ENCODE measurements at regions not wholly inside any gene's neighbourhood (a gene's known extent, or its start where the extent isn't known, plus 50 kb on each side); places are given as distances from the start of the nearest gene placed in this dataset.

DNA sequence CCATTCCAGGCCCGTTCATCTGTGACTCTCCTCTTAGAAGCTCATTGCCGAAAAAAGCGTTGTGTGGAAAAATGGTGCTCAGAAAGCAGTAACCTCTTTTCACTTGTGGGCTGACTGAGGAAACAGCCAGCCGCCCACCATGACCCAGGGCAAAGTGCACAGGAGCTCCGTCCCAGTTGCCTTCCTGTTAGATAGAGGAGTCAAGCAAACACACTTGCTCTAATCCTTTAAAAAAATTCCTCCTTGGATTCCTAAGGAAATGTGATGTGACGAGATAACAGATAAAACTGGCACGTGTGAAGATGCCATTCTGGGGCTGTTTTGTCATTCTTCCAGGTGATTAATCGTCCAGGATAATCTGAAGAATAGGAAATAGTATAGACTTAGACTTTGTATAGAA lies 396.8 kb upstream of the DDHD1 start:
- DNase-seq (no peak), ATAC-seq (replicated peaks in 1 of 2) (no peak)
- Mint-ChIP-seq H3K27ac (no peak overlapping the region), H3K36me3 (ENCODE audit: insufficient read depth in 2 of 2) (no peaks in the 10 kb centered on the region), H3K4me3 (no peak overlapping the region), H3K9me3 (no peaks in the 10 kb centered on the region), H3K4me1 (ENCODE audit: low read depth) (no peaks in the 10 kb centered on the region), H3K27me3 (ENCODE audit: low read depth) (peaks cover 5% of the 10 kb centered on the region)

DNA sequence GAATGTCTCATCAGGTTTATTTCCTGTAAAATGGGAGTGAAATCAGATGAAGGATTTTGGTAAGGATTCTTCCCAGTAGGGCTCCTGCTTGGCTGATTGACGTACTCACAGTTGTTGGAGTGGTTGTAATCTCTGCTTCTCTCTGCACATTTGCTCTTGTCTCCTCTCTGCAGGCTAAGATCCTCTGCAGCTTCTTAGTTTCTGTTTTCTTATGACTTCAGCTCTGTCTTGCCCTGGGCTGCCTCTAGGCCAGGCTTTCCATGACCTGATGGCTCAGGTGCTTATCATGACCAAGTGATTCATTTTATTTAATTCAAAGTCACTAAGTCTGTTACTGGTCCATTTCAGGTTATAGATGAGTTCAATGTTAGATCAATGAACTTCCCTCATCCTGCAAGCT lies 394.5 kb upstream of the DDHD1 start:
- peaks cover 5% of the 10 kb centered on the region for H3K27me3 Mint-ChIP-seq (ENCODE audit: low read depth)
- H3K4me1 Mint-ChIP-seq (ENCODE audit: low read depth), result no peaks in the 10 kb centered on the region
- no peak for DNase-seq
- H3K36me3 Mint-ChIP-seq (ENCODE audit: insufficient read depth in 2 of 2), result no peaks in the 10 kb centered on the region
- ATAC-seq (replicated peaks in 1 of 2), result no peak
- no peak overlapping the region for H3K4me3 Mint-ChIP-seq
- no peak overlapping the region for H3K27ac Mint-ChIP-seq
- H3K9me3 Mint-ChIP-seq, result no peaks in the 10 kb centered on the region

DNA sequence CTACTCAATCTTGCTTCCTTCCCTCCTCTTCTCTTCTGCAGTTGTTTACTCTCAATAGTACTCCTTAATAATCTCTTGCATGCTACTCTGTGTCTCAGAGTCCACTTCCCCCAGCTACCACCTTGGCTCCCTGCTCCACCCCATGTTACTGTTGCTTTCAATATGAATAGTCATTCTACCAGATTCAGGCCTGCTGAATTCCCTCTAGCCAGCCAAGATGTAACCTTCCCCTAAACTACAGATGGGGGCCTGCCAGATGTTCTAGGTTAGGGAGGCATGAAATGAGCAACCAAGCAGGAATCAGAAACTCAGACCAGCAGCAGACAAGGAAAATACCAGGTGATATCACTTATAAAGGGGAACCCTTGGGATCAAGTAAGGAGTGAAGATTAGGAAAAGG lies 392.1 kb upstream of the DDHD1 start:
- Mint-ChIP-seq H3K27ac (no peak overlapping the region), H3K27me3 (ENCODE audit: low read depth) (peaks cover 5% of the 10 kb centered on the region), H3K4me3 (no peak overlapping the region), H3K9me3 (no peaks in the 10 kb centered on the region), H3K36me3 (ENCODE audit: insufficient read depth in 2 of 2) (no peaks in the 10 kb centered on the region), H3K4me1 (ENCODE audit: low read depth) (no peaks in the 10 kb centered on the region)
- DNase-seq (no peak), ATAC-seq (replicated peaks in 1 of 2) (no peak)

DNA sequence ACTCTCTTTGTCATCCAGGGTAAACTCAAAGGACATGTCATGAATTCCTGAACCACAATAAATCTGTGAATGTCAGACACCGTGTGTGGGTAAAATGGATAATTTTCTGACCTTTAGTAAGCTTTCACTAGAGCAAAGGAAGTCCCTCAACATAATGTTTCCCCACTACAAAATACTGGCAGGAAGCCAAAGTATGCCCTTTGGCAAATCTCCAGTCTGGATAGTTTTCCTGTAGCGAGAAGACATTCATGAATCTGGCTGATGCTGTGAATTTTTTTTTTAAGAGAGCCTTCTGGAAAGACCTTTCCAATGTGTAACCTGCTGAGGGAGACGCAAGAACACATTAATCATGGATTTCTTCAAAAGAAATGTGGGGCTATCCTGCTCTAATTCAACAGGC lies 389.6 kb upstream of the DDHD1 start:
- H3K4me3 Mint-ChIP-seq, result no peak overlapping the region
- peaks cover 3% of the 10 kb centered on the region for H3K27me3 Mint-ChIP-seq (ENCODE audit: low read depth)
- ATAC-seq (replicated peaks in 1 of 2) (no peak), DNase-seq (no peak)
- no peaks in the 10 kb centered on the region for H3K36me3 Mint-ChIP-seq (ENCODE audit: insufficient read depth in 2 of 2)
- H3K4me1 Mint-ChIP-seq (ENCODE audit: low read depth), result no peaks in the 10 kb centered on the region
- H3K9me3 Mint-ChIP-seq, result no peaks in the 10 kb centered on the region
- H3K27ac Mint-ChIP-seq, result no peak overlapping the region

DNA sequence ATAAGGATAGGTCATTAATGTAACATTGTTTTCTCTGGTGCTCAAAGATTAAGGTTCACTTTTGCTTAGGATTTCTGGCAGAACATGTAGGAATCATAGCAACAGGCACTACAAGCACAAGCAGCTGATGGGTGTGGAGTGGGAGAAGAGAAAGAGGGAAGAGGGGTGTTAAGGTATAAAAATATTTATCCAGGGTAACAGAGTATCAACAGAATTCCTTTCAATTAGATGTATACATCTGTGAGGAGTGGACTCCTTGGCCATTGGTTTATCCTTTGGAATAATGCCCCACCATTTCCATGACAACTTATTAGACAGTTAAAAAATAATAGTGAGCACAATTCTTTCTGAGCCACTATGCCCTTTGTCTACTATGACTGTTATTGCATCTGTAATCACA lies 388.3 kb upstream of the DDHD1 start:
- no peaks in the 10 kb centered on the region for H3K4me1 Mint-ChIP-seq (ENCODE audit: low read depth)
- DNase-seq (no peak), ATAC-seq (replicated peaks in 1 of 2) (no peak)
- H3K9me3 Mint-ChIP-seq, result no peaks in the 10 kb centered on the region
- no peak overlapping the region for H3K4me3 Mint-ChIP-seq
- H3K36me3 Mint-ChIP-seq (ENCODE audit: insufficient read depth in 2 of 2), result no peaks in the 10 kb centered on the region
- no peaks in the 10 kb centered on the region for H3K27me3 Mint-ChIP-seq (ENCODE audit: low read depth)
- no peak overlapping the region for H3K27ac Mint-ChIP-seq

GRCh38 chr14:53539489-53540126 lies 386.5 kb upstream of the DDHD1 start:
- peak; percentile 45 to 52 for ATAC-seq (replicated peaks in 1 of 2)
- no peaks in the 10 kb centered on the region for H3K27me3 Mint-ChIP-seq (ENCODE audit: low read depth)
- H3K36me3 Mint-ChIP-seq (ENCODE audit: insufficient read depth in 2 of 2), result no peaks in the 10 kb centered on the region
- no peaks in the 10 kb centered on the region for H3K9me3 Mint-ChIP-seq
- no peak overlapping the region for H3K4me3 Mint-ChIP-seq
- peak; percentile 62 to 63 for DNase-seq
- H3K4me1 Mint-ChIP-seq (ENCODE audit: low read depth), result no peaks in the 10 kb centered on the region
- H3K27ac Mint-ChIP-seq, result no peak overlapping the region

DNA sequence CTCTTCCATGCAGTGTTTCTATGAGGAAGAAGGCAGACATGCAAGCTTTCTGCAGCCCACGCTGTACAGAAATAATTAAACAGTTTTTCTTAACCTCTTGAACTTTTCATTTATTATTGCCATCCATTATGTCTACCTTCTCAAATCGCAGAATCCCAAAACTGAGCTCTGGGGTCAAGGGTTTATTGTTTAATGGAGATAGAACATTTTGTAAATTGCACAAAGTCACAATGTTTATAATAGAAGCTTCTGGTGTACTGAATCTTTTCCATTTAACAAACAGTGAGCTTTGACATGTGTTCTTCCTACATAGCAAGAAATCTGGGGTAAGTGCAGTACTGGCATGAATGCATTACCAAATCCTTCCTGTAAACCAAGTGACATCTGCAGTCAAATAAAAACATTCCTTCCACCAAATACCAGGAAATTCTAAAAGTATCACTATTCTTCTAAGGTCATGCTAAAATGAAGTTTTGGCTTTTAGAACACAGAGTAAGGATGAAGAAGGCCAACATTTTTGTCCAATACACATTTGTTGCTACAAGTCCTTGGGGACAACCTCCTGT lies 385.3 kb upstream of the DDHD1 start:
- Mint-ChIP-seq H3K4me3 (no peak overlapping the region), H3K4me1 (ENCODE audit: low read depth) (no peaks in the 10 kb centered on the region), H3K27me3 (ENCODE audit: low read depth) (no peaks in the 10 kb centered on the region), H3K9me3 (no peaks in the 10 kb centered on the region), H3K36me3 (ENCODE audit: insufficient read depth in 2 of 2) (no peaks in the 10 kb centered on the region), H3K27ac (no peak overlapping the region)
- DNase-seq (no peak), ATAC-seq (replicated peaks in 1 of 2) (no peak)

DNA sequence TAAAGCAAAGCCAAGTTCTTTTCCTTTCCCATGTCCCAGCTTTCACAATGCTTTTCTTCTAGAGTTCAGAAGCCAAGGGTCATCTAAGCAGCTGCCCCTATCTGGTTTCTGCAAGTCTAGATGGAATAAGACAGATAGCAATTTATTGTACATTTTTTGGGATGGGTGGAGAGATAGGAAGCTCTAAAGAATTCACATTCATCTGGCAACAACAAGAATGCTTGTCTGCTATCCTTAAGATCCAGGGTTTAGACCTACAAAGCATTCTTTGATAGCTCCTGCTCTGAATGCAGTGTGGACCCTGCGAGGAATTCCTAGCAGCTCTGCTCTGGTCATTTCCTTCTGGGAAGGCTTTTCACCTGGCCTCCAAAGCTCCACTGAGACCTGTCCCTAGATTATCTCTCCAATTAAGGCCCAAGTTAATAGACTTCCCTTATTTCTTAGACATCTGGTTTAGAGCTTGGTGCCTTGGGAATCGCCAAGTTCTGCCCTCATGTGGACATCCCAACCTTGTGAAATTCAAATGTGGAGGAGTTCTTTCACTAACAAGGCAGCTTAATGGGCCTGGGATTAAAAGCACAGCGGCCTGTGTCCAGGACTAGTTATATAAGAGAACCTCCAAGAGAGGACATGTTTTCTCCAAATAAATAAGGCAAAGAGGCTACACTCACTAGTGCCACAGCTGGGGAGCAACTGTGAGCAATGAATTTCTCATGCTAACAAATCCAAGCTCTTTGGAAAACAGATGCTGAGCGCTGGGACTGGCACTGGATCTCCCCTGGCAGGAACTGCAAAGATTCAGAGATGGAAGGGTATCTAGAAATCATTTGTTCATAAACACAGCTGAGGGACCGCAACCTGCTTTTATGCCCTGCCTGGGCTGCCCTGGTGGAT lies 384.5 kb upstream of the DDHD1 start:
- Mint-ChIP-seq H3K4me3 (no peak overlapping the region), H3K9me3 (no peaks in the 10 kb centered on the region), H3K27ac (no peak overlapping the region), H3K27me3 (ENCODE audit: low read depth) (no peaks in the 10 kb centered on the region), H3K36me3 (ENCODE audit: insufficient read depth in 2 of 2) (no peaks in the 10 kb centered on the region), H3K4me1 (ENCODE audit: low read depth) (no peaks in the 10 kb centered on the region)
- DNase-seq (no peak), ATAC-seq (replicated peaks in 1 of 2) (no peak)

- Mint-ChIP-seq H3K4me3 (no peak overlapping the region), H3K27me3 (ENCODE audit: low read depth) (no peaks in the 10 kb centered on the region), H3K9me3 (no peaks in the 10 kb centered on the region), H3K36me3 (ENCODE audit: insufficient read depth in 2 of 2) (no peaks in the 10 kb centered on the region), H3K27ac (no peak overlapping the region), H3K4me1 (ENCODE audit: low read depth) (no peaks in the 10 kb centered on the region)
- no peak for ATAC-seq (replicated peaks in 1 of 2)
- no peak for DNase-seq
Observed at GRCh38 chr14:53536446-53536845, 383.3 kb upstream of the DDHD1 start.

DNA sequence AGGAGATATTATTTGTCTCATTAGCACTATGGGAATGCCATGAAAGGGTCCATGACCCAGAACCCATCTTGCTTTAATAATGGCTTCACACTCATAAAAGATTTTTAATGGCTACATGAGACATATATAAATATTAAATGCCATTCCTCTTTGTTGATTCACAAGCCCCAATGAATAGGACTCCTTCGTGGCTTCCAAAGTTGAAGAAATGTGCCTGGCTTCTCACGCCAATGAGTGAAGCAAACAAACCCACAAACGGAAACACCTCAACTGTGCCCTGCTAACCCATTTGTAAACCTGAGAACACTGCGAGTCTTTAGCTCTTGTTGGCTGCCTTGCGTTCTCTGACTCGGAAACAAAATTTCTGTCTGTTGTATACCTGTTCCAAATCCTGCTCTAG lies 381.7 kb upstream of the DDHD1 start:
- Mint-ChIP-seq H3K4me1 (ENCODE audit: low read depth) (no peaks in the 10 kb centered on the region), H3K9me3 (no peaks in the 10 kb centered on the region), H3K27ac (peak overlapping the region; percentile 4), H3K36me3 (ENCODE audit: insufficient read depth in 2 of 2) (no peaks in the 10 kb centered on the region), H3K4me3 (no peak overlapping the region), H3K27me3 (ENCODE audit: low read depth) (no peaks in the 10 kb centered on the region)
- DNase-seq, result no peak
- no peak for ATAC-seq (replicated peaks in 1 of 2)

- H3K4me3 Mint-ChIP-seq, result no peak overlapping the region
- H3K36me3 Mint-ChIP-seq (ENCODE audit: insufficient read depth in 2 of 2), result no peaks in the 10 kb centered on the region
- no peaks in the 10 kb centered on the region for H3K27me3 Mint-ChIP-seq (ENCODE audit: low read depth)
- no peak for DNase-seq
- ATAC-seq (replicated peaks in 1 of 2), result no peak
- H3K27ac Mint-ChIP-seq, result no peak overlapping the region
- no peaks in the 10 kb centered on the region for H3K9me3 Mint-ChIP-seq
- H3K4me1 Mint-ChIP-seq (ENCODE audit: low read depth), result no peaks in the 10 kb centered on the region
Observed at GRCh38 chr14:53533384-53533970, 380.4 kb upstream of the DDHD1 start.

- Mint-ChIP-seq H3K9me3 (no peaks in the 10 kb centered on the region), H3K27me3 (ENCODE audit: low read depth) (no peaks in the 10 kb centered on the region), H3K36me3 (ENCODE audit: insufficient read depth in 2 of 2) (no peaks in the 10 kb centered on the region), H3K4me1 (ENCODE audit: low read depth) (no peaks in the 10 kb centered on the region), H3K27ac (no peak overlapping the region), H3K4me3 (no peak overlapping the region)
- no peak for ATAC-seq (replicated peaks in 1 of 2)
- no peak for DNase-seq
Observed at GRCh38 chr14:53532853-53533252, 379.7 kb upstream of the DDHD1 start.

DNA sequence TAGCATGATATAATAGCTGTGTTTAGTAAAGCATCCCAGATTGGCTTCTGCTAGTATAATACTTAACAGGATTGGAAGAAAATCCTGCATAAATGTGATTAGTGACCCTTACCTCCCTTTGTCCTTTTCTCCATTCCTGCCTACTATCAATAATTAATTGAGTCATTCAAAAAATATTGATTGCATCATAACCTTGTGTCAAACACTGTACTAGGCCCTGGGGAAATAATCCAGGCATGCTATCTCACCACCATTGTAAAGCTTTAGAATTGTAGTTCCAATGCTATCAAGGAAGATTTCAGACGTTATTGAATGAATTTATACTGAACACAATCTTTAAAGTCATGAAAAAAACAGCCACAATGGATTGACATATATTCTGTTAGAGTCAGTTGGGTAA lies 378.6 kb upstream of the DDHD1 start:
- Mint-ChIP-seq H3K9me3 (no peaks in the 10 kb centered on the region), H3K4me1 (ENCODE audit: low read depth) (no peaks in the 10 kb centered on the region), H3K4me3 (no peak overlapping the region), H3K27ac (no peak overlapping the region), H3K36me3 (ENCODE audit: insufficient read depth in 2 of 2) (no peaks in the 10 kb centered on the region), H3K27me3 (ENCODE audit: low read depth) (no peaks in the 10 kb centered on the region)
- DNase-seq (no peak), ATAC-seq (replicated peaks in 1 of 2) (no peak)
